H54 (cell line): ENCODE measurements at regions not wholly inside any gene's neighbourhood (a gene's known extent, or its start where the extent isn't known, plus 50 kb on each side); places are given as distances from the start of the nearest gene placed in this dataset.
"Not testable (repeated sequence)": the region's sequence is repeated elsewhere in the genome, so short reads cannot be mapped to it uniquely, and the experiment has no call there.

Experiments
- DNase-seq: peaks from one replicate; pipeline ENCODE4 v3.0.0; 2011; ENCODE audit warnings: low spot score, mixed read lengths; ENCODE audit not compliant: insufficient read length
- FAIRE-seq: peaks from 3 replicates; lab custom pipeline; 2011; peaks lifted over from hg19 to GRCh38; lab: Jason Lieb, UNC
- POLR2A ChIP-seq: IDR thresholded peaks from 2 replicates; pipeline ENCODE4 v1.6.1; 2011; ENCODE audit warnings: low read depth, mild to moderate bottlenecking, low read length

DNA sequence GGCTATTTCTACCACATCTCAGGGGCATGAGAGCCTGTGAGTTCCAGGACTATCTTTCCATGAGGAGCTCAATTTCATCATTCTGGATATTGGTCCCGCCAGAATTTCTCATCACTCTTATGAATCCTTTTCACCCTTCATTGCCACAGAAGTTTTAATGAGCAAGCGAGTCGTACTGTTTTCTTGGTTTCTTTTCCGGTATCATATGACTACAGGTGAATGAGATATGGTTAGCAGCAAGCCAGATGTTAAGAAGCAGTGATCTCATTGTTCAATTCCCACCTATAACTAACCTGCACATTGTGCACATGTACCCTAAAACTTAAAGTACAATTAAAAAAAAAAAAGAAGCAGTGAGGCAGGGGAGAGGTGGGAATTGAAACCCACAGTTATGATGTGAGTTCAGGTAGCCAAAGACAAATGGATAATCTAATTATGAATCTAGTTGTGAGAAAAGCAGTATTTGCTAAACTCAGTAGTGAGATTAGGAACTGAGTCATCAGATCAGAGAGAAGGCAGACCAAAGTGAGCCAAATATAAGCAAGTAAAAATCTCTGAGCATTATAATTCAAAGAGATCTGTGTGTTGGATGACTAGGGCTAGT is 78.0 kb upstream of the ELOVL5 start:
- DNase-seq = no peak
- no peak for TF ChIP-seq POLR2A
- FAIRE-seq = peak; percentile 27

DNA sequence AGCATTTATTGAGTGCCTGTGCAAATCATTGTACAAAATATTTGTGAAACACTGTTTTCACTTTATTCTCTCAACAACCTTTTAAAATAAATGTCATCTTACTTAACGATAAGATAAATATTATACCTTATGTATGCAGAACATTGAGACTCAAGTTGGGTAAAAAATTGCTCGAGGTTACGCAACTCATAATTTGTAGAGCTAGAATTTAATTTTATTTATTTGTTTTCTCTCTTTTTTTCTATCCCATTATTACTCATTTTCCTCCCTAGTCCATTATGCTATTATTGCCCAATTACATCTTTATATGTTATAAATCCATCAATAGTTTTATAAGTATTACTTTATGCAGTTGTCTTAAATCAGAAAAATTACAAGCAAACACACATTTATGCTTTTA is 77.4 kb upstream of the ELOVL5 start:
- no peak for TF ChIP-seq POLR2A
- no peak for DNase-seq
- no peak for FAIRE-seq

- FAIRE-seq (no peak), DNase-seq (no peak)
- no peak for TF ChIP-seq POLR2A
These were observed 76.4 kb upstream of the ELOVL5 start for GRCh38 chr6:53424976-53425718.

DNA sequence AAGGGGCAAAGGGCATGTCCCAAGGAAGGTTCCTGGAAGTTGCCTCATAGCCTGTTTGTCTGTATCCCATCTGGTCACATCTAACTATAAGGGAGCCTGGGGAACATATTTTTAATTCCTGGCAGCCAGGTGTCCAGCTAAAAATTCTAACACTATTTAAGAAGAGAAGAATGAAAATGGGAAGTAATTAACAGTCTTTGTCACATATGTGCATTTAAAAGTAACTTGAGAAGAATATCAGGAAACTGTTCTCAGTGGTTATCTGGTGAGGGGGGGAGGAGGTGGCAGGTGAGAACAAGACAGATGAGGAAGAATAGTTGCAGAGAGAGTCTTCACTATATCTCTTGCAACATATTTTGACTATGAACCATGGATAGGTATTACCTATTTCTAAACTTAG is 75.5 kb upstream of the ELOVL5 start:
- DNase-seq (no peak), FAIRE-seq (no peak)
- no peak for TF ChIP-seq POLR2A

DNA sequence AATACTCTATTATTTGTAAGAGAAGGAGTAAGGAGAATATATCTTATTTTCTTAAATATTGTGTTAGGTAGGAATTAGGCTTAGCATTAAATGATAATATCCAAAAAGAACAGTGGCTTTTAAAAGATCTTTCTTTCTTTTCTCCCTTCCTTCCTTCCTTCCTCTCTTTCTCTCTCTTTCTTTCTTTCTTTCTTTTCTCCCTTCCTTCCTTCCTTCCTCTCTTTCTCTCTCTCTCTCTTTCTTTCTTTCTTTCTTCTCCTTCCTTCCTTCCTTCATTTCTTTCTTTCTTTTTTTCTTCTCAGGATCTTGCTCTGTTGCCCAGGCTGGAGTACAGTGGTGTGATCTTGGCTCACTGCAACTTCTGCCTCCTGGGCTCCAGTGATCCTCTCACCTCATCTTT is 74.8 kb upstream of the ELOVL5 start:
- not testable (repeated sequence) for DNase-seq, FAIRE-seq

- FAIRE-seq (no peak), DNase-seq (no peak)
- TF ChIP-seq POLR2A = no peak
These were observed 70.3 kb upstream of the ELOVL5 start for GRCh38 chr6:53419026-53419425.

DNA sequence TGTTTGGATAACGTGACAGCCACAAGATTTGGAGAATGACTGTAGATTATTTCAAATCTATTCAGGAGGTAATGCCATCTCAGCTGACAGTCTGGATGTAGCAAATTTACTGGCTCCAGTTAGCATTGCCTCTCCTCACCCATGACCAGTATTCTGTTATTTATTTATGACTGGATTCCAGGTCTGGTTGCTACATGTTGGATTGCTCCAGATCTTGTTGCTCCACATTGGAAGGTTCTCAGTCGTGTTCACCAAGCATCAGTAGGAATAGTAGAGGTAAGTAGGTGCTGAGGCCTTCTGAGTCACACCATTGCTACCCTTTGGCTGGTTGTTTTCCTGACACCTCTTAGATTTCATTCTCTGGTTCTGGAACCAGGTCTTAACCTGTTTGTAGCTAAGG is 69.5 kb upstream of the ELOVL5 start:
- no peak for TF ChIP-seq POLR2A
- DNase-seq (no peak), FAIRE-seq (no peak)

GRCh38 chr6:53417141-53417540 is 68.4 kb upstream of the ELOVL5 start:
- TF ChIP-seq POLR2A = no peak
- DNase-seq = no peak
- FAIRE-seq = no peak

GRCh38 chr6:53413326-53413725 is 64.6 kb upstream of the ELOVL5 start:
- TF ChIP-seq POLR2A = no peak
- DNase-seq (no peak), FAIRE-seq (no peak)

DNA sequence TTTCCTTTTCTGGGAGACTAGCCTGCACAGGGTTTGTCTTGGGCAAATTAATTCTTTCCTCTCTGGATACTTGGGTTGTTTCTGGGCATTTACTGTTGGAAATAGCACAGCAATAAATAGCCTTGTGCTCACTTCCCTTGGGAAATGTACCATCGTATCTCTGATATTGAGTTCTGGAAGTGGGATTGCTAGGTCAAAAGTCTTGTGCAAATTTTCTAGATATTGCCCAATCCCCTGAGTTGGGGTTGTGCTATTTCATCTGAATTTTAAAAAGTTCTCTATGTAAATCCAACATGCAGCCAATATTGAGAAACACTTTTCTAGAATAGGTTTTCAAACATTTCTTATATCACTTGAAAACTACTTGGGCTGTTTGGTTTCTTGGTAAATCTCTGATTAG is 64.0 kb upstream of the ELOVL5 start:
- DNase-seq = no peak
- no peak for TF ChIP-seq POLR2A
- FAIRE-seq = no peak

GRCh38 chr6:53412021-53412715 is 63.4 kb upstream of the ELOVL5 start:
- DNase-seq (no peak), FAIRE-seq (no peak)
- no peak for TF ChIP-seq POLR2A

DNA sequence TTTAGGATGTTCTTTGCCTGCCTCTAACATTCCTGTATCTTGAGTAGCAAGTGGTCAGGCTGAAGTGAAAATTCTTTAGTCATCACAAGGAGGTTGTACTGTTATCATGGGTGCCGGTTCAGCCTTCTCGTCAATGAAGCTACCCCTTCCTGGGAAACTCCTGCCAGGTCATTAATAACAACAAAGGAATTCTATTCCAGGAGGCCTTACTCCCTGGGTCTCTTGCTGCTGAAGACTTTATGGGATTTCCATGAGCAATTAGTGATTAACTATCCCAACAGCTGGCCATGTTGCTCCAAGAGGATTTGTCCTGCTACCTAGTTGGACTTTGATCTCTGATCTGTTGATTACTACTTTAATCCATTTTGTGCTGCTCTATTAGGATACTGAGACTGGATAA is 62.7 kb upstream of the ELOVL5 start:
- no peak for TF ChIP-seq POLR2A
- FAIRE-seq (no peak), DNase-seq (no peak)

DNA sequence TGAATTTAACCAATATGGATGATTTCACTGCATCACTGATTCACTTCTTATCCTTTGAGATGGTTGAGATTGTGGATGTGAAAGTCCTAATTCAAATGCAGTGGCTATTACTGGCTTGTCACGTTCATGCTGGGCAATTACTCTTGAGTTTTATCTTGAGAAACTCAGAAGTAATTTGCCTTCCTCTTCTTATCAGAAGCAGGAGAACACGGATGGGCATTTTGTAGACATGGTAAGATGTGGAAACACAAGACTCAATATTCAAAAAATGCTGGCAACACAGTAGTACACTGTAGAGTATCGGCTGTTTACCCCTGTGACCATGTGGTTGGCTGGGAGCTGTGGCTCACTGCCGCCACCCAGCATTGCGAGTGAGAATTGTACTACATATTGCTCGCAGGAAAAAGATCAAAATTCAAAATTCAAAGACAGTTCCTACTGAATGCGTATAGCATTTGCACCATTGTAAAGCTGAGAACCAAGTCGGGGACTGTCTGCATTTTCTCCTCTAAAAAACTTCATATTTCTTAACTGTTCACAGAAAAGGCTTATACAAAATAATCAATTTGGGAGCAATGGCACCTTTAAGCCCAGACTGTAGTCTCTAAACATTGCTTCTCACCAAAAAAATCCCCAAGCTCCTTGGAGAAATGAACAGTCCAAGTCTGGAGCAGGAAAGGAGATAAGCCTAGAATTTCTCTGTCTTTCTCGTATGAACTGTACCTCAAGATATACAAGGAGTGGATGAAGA is 61.9 kb upstream of the ELOVL5 start:
- DNase-seq = peak; percentile 17
- TF ChIP-seq POLR2A = no peak
- FAIRE-seq = peak; percentile 77

DNA sequence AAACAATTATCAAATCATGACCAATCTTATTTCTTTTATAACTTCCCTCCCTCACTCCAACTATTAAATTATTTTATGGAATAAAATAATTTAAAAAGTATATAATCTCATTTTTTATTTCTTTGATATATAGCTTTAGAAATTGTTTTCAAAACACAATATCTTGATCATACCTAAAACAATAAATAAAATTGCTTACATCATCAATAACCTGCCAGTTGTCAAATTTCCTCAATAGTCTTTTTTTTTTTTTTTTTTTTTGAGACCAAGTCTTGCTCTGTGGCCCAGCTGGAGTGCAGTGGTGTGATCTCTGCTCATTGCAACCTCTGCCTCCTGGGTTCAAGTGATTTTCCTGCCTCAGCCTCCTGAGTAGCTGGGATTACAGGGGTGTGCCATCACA is 60.1 kb upstream of the ELOVL5 start:
- no peak for TF ChIP-seq POLR2A
- FAIRE-seq (no peak), DNase-seq (no peak)
